ENCODE measurements at regions not wholly inside any gene's neighbourhood (a gene's known extent, or its start where the extent isn't known, plus 50 kb on each side); places are given as distances from the start of the nearest gene placed in this dataset.

DNA sequence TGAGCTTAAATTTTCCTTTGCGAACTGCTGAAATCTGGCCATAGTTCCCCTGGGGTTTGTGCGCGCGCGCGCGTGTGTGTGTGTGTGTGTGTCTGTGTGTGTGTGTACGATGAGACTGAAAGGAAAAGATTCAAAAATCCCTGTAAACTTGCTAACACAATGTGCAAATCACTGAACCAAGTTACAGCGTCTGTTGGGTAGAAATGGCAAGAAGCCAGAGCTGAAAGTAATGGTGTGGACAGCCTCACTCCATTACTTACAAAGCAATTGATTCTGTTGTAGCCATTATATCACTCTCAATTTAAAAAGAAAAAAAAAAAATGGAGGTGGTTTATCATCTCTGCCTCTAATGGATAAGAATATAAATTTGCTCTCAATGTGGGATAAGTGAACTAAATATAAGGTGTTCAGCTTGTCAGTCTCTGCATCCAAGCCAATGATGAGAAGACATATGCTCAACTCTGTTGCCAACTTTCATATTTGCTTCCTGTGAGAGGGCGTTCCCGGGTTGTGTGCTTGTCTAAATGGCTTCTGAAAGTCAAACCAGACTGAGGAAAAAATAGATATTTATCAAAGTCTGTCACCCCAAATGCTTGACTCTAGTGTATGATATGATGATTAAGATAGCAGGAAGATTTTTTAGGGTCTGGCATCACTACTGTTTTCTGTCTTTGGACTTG is 422.2 kb downstream of the ZNF385D start:
- no peak overlapping the region for H3K9ac ChIP-seq (ENCODE audit: extremely low read depth, low read length, poor library complexity, severe bottlenecking)
- no peak overlapping the region for H3K27ac Mint-ChIP-seq
- H3K9me3 ChIP-seq (ENCODE audit: control insufficient read depth, low read length): no peaks in the 10 kb centered on the region
- H3K4me3 Mint-ChIP-seq: no peak overlapping the region
- no peaks in the 10 kb centered on the region for H3K9me3 Mint-ChIP-seq
- H3K27me3 ChIP-seq (ENCODE audit: control insufficient read depth, insufficient read depth, low read length, poor library complexity, severe bottlenecking): no peaks in the 10 kb centered on the region
- no peaks in the 10 kb centered on the region for H3K36me3 Mint-ChIP-seq (ENCODE audit: low read depth)
- no peak overlapping the region for H3K27ac ChIP-seq (ENCODE audit: low read depth, low read length)
- no peaks in the 10 kb centered on the region for H3K27me3 Mint-ChIP-seq (ENCODE audit: insufficient read depth)
- no peak overlapping the region for H3K4me3 ChIP-seq (ENCODE audit: low read length)
- 84 to 89% methylated on average over 8 to 11 of the region's 11 CpGs for WGBS, 2 experiments (ENCODE audit: insufficient coverage in 1 of 2, insufficient read length in 1 of 2)
- no peak for DNase-seq
- H3K4me1 Mint-ChIP-seq: peaks cover 11% of the 10 kb centered on the region
- no peaks in the 10 kb centered on the region for H3K36me3 ChIP-seq (ENCODE audit: control insufficient read depth, insufficient read depth, low read length)
- no peaks in the 10 kb centered on the region for H3K4me1 ChIP-seq (ENCODE audit: control insufficient read depth, insufficient read depth, low read length)
- TF ChIP-seq, protein P1, sequence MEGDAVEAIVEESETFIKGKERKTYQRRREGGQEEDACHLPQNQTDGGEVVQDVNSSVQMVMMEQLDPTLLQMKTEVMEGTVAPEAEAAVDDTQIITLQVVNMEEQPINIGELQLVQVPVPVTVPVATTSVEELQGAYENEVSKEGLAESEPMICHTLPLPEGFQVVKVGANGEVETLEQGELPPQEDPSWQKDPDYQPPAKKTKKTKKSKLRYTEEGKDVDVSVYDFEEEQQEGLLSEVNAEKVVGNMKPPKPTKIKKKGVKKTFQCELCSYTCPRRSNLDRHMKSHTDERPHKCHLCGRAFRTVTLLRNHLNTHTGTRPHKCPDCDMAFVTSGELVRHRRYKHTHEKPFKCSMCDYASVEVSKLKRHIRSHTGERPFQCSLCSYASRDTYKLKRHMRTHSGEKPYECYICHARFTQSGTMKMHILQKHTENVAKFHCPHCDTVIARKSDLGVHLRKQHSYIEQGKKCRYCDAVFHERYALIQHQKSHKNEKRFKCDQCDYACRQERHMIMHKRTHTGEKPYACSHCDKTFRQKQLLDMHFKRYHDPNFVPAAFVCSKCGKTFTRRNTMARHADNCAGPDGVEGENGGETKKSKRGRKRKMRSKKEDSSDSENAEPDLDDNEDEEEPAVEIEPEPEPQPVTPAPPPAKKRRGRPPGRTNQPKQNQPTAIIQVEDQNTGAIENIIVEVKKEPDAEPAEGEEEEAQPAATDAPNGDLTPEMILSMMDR (conservative IDR thresholded peaks at IDR 0.05): no peak

GRCh38 chr3:21326704-21327475 is 424.1 kb downstream of the ZNF385D start:
- Histone ChIP-seq H3K36me3 (ENCODE audit: control insufficient read depth, insufficient read depth, low read length) (no peaks in the 10 kb centered on the region), H3K9ac (ENCODE audit: extremely low read depth, low read length, poor library complexity, severe bottlenecking) (no peak overlapping the region), H3K9me3 (ENCODE audit: control insufficient read depth, low read length) (no peaks in the 10 kb centered on the region), H3K4me3 (ENCODE audit: low read length) (no peak overlapping the region), H3K27me3 (ENCODE audit: control insufficient read depth, insufficient read depth, low read length, poor library complexity, severe bottlenecking) (no peaks in the 10 kb centered on the region), H3K4me1 (ENCODE audit: control insufficient read depth, insufficient read depth, low read length) (no peaks in the 10 kb centered on the region), H3K27ac (ENCODE audit: low read depth, low read length) (no peak overlapping the region)
- Mint-ChIP-seq H3K27me3 (ENCODE audit: insufficient read depth) (no peaks in the 10 kb centered on the region), H3K4me3 (no peak overlapping the region), H3K4me1 (peaks cover 11% of the 10 kb centered on the region), H3K9me3 (no peaks in the 10 kb centered on the region), H3K36me3 (ENCODE audit: low read depth) (no peaks in the 10 kb centered on the region), H3K27ac (no peak overlapping the region)
- DNase-seq: no peak
- WGBS, 2 experiments (ENCODE audit: insufficient coverage in 1 of 2, insufficient read length in 1 of 2): 89 to 100% methylated on average over 1 to 3 of the region's 3 CpGs
- TF ChIP-seq, protein P1 (conservative IDR thresholded peaks at IDR 0.05): no peak

- Histone ChIP-seq H3K4me3 (ENCODE audit: low read length) (no peak overlapping the region), H3K36me3 (ENCODE audit: control insufficient read depth, insufficient read depth, low read length) (no peaks in the 10 kb centered on the region), H3K27ac (ENCODE audit: low read depth, low read length) (no peak overlapping the region), H3K4me1 (ENCODE audit: control insufficient read depth, insufficient read depth, low read length) (no peaks in the 10 kb centered on the region), H3K9ac (ENCODE audit: extremely low read depth, low read length, poor library complexity, severe bottlenecking) (no peak overlapping the region), H3K27me3 (ENCODE audit: control insufficient read depth, insufficient read depth, low read length, poor library complexity, severe bottlenecking) (no peaks in the 10 kb centered on the region), H3K9me3 (ENCODE audit: control insufficient read depth, low read length) (no peaks in the 10 kb centered on the region)
- H3K36me3 Mint-ChIP-seq (ENCODE audit: low read depth): no peaks in the 10 kb centered on the region
- H3K4me1 Mint-ChIP-seq: peaks cover 4% of the 10 kb centered on the region
- TF ChIP-seq, protein P1 (conservative IDR thresholded peaks at IDR 0.05): no peak
- WGBS, 2 experiments (ENCODE audit: insufficient coverage in 1 of 2, insufficient read length in 1 of 2): 77 to 94% methylated on average over 2 of the region's 2 CpGs
- H3K27me3 Mint-ChIP-seq (ENCODE audit: insufficient read depth): no peaks in the 10 kb centered on the region
- DNase-seq: no peak
- H3K9me3 Mint-ChIP-seq: no peaks in the 10 kb centered on the region
- no peak overlapping the region for H3K27ac Mint-ChIP-seq
- H3K4me3 Mint-ChIP-seq: no peak overlapping the region
Observed at GRCh38 chr3:21314688-21315087, 436.3 kb downstream of the ZNF385D start.

All from endodermal cell (in vitro differentiated cells).